ENCODE measurements at regions not wholly inside any gene's neighbourhood (a gene's known extent, or its start where the extent isn't known, plus 50 kb on each side); places are given as distances from the start of the nearest gene placed in this dataset.

DNA sequence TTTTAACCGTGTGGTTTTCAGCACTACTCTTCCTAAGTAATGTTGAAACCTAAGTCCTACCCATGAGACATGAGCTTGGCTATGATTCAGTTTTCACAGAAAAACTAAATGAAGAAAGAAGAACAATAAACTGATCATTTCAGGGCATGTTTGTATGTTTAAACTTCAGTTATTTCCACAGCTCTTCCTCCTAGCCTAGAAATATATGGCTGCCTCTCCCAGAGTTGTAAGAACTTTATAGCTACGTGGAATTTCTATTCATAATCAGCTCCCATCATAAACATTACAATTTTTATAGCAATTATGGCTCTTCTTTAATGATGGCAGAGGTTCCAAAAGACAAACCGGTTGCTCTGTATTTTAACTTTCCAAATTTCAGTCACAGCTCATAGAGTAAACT, 314.7 kb upstream of the ADAMTSL1 start:
- no peak for DNase-seq

DNA sequence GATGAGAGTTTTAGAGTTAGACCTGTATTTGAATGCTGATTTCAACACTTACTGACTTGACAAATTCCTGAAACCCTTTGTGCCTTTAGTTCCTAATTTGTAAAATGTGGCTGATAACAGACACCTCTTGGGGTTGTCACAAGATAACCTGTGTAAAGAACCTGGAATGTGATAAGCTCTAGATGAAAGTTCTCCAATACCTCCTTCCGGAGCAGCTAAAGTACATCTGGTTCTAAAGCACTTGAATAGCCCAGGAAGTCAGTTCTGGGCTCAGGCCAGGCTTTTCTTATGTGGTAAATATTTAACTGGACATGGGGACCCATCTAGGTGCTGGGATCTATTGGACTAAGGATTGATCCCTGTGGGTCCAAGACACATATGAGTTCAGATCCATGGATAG, 310.8 kb upstream of the ADAMTSL1 start:
- no peak for DNase-seq

DNA sequence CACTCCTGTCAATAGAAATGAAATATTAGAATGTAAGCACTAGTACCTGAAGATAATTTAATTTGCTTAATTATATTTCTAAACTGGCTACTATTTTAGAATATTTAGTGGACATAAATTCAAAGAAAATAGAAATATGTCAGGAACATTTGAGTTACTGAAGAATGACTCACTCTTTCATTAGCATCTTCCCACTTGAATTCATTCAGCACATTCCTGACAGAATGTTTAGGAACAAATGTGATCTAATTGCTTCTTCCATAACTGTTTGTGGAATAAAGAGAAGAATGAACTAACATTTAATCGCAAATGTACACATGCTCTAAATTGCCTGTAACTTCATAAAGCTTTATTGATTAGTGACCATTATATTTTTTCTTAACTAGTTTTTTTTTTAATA, 306.2 kb upstream of the ADAMTSL1 start:
- no peak for DNase-seq

DNA sequence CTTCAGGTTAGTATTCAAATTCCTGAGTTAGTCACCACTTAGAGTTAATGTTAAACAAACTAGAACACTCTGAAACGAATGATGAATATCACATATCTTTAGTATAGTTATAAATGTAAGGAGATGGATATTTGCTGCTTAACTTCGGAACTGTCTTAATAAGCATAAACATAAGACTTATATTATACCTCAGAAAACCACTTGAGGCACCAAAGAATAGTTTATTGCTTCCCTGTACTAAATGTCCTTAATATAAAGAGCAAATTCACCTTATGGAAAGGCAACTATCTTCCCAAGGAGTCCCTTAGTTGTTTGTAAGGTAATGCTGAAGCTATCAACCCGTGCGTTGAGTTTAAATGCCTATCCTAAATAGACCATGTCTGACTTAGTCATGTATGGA, 300.0 kb upstream of the ADAMTSL1 start:
- DNase-seq = no peak

DNA sequence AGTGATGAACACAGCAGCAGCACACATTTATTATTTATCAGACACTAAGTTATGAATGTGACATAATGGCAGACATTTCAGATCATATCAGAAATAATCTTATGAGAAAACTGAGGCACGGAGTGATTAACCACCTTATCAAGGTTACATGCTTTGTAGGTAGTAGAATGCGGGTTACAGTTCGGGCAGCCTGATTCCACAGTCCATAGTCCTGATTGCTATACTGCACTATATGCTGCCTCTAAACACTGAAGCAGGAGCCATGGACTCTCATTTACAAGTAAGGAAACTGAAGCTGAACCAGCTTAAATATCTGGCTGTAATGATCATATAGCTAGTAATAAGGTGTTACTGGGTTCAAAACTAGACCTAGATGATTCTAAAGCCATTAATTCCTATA, 291.3 kb upstream of the ADAMTSL1 start:
- no peak for DNase-seq

DNA sequence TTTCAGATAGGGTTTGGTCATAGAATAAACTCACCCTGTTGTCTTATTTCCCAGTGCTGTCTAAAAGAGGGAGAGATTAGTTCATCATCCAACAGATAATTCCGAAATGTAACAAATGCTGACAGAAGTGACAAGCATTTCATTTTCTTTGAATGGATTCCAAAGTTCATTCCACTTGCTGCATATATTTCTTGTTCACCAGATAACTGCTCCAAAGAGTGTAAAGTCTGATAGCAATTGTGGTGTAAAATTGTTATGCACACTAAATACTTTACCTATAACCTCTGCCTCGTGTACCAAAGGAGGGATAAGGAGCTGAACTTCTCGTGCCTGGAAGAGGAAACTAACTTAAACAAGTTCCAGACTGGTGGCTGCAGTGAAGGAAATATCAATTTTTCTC, 290.0 kb upstream of the ADAMTSL1 start:
- DNase-seq = no peak

DNA sequence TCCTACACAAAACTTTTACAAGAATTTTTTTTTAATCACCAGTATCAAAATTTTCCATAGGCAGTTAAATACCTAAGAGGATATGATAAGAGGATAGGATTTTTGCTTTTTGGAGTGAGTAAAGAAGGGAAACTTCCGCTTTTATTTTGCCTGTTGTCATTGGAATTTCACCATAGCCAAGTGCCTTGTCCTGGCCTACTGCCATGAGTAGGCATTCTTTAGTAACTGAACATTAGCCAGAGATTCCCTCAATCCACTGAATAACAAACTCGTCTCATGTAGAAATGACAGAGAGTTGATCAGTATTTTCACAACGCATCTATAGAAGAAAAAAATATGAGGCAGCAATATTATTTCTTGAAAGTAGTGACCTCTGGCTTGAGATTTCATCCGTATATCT, 289.6 kb upstream of the ADAMTSL1 start:
- DNase-seq = no peak

DNA sequence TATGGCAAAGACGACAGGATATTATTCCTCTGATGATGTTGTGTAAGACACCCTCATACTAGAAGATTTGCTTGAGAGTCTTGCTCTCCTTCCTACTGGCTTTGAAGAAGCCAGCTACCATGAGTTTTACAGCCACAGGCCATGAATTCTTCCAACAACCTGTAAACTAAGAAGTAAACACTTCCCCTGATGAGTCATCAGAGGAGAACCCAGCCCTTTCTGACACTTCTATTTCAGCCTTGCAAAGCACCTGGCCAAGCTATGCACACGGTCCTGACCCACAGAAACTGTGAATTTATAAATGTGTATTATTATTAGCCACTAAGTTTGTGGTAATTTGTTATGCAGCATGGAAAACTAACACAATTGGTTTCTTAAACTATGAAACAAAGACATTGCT, 288.8 kb upstream of the ADAMTSL1 start:
- no peak for DNase-seq

DNA sequence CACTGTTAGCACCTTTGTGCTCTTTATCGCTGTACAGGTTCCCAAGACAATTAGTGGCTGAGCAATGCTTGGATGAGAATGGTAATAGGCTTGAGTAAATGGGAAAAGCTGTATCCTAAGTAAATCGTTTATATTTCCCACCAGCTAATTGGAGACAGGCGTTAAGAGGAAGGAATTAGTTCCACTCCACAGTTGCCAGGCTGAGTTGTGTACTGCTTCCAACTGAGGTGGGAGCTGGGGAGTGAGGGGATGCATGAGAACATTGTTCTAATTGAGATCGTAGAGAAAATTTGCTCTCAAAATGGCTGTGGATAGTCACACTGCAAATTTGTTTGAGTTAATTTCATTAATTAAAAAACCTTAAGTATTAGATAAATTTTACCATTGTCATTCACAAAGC, 285.0 kb upstream of the ADAMTSL1 start:
- no peak for DNase-seq

DNA sequence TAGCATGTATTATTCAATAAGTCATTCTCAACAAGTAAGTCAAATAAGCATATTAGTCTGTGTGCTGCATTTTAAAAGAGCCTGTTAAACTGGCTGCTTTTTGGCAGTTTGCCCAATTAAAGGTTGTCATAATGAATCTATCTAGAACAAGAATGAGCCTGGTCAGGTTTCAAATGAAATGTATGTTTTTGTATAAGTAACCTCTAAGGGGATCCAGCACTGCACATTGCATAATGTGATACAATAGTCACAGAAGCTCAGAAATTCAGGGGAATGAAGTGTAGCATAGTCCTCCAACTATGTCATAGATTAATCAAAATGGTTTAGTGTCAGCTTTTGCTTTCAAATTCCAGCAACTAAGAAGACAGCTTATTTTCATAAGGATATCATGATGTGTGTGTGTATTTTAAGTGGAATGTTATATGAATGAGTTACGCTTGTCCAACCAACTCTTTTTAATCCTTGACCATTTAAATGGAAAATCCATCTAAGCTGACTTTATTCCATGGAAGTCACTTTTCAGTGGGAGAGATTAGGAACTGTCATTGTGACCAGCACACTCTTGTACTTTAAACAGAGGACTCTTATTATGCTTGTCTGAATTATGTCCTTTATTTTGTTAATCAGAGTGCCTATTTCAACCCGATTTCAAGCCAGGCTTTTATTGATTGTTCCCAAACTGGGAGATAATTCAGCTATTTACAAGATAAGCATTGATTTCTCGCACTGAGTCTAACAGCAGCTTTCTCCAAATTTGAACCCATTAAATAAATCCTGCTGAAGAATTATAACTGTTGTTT, 283.9 kb upstream of the ADAMTSL1 start:
- no peak for DNase-seq

DNA sequence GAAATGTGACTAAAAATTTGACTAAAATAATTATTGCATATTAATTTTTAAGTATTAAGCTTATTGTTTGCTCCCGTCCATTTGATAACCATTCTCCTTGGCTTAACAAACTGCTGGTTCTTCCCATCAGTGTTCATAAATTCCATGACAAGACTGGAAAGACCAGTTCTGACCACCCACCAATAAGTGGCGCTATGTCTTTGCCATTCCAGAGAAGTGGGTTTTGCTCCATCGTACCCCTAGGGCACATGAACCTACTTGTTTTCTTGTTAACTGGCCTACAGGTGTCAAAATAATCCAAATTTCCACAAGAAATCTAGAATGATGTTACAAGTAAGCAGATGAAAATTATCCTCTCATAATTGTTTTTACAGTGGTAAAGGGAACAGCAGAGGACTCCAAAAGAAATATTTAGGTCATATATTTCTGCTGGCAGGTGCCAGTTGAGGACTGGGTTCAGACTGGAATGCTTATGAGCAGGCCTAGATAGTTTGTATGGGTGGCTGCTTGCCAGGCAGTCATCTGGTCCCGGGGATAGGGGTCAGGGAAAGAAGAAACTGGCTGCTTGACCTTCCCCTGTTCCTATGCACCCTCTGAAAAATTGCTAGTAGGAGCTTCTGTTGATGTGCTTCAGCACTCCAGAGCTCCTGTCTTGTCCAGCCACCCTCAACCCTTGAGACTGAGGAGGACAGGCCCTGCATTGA, 283.1 kb upstream of the ADAMTSL1 start:
- no peak for DNase-seq

DNA sequence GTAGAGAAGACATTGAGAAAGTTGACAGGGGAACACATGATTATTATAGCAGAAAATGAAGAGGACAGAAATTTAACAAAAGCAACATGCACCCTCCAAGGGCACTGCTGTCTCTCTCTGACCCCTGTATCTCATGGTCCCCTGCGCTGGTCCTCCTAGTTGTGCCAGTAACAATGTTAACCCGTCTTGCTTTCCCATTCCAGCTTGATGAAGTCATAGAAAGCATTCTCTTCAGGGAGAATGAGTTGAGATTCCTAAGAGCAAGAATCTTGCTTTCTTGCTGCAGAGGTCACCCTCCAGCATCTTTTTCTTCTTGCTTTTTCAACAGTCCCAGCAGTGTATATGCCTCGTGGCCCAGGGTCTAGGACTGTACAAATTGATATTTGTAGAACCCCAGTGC, 279.6 kb upstream of the ADAMTSL1 start:
- no peak for DNase-seq

DNA sequence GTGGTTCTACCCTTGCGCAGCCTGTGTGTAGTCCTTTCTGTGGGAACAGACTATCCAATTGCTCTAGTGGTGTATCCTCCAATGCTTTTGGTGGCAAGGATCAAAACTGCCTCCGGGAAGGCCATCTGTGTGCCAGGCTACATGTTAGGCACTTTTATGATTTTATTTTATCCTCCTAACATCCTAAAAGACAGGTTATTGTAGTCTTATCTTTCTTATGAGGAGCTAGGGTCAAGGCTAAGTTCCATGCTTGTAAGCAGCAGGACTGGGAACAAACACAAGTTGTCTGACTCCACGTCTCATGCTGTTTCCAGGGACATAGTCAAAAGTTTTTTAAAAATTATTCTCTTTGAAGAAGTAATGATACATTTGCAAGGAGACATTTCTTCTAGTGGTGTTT, 278.7 kb upstream of the ADAMTSL1 start:
- DNase-seq = no peak

DNA sequence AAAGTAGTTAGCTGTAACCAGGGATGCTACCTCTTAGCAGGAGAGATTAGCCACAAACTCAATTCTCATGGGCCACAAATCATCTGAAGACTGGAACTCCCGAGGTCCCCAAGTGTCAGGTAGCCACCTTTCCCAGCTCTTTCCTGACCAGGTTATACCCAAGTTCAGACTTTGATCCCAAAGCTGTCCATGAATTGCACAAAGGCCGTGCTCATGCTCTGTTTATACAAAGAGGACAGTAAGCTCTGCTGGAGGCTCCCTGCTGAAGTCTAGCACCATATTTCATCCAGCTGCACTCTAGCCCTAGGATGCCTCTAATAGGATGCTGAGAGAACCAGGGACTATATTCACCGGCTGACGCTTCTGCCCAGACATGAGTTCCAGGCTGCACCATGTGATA, 271.0 kb upstream of the ADAMTSL1 start:
- DNase-seq = no peak

DNA sequence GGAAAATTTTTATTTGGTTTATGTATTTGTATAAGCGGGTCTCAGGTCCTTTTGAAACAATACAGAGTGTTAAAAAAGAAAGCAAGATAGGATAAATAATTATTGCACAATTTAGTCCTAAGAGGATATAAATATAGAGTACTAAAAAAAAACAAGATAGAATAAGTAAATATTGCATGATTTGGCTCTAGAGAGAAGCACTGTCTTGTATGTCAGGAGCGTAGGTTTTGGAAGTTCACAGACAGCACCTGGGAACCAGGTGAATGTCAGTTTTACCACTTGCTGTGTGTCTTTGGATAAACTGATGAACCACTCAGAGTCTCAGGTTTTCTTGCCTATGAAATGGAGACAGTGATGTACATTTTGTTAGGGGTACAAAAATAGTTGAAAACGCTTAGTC, 266.2 kb upstream of the ADAMTSL1 start:
- no peak for DNase-seq

DNA sequence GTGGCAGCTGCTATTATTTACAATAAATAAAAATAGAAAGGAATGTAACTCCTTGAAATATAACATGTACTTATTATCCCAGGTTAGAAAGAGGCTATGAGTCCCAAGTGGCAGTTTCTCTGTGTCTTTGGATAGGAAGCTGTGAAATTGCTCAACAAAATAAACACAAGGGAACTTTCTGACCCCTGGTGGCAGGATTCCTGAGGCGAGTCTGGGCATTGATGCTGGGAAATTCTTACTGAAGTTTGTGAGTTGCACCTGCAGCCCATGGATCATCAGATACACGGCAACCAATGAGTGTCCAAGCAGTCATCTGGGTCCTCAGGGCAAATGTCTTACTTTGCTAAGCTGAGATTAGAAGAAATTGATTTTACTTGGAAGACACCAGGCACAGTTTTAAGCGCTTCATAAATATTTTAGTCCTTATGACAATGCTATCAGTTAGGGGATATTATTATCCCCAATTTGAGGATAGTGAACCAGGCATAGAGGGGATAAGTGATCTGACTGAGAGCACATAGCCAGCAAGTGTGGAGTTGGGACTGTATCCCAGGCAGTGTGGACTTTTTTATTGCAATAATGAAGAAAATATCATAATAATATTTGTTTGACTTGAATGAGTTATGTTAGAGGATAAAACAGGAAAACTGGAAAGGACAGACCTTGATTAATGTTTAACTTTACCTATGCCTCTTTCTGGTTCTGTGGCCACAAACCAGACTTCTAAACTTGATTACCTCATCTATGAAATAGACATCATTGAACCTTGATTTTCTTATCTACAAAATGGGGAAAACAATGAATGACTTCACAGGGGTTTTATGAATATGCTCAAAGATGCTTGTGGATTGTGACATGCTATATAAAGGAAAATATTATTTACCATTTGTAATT, 265.5 kb upstream of the ADAMTSL1 start:
- no peak for DNase-seq

DNA sequence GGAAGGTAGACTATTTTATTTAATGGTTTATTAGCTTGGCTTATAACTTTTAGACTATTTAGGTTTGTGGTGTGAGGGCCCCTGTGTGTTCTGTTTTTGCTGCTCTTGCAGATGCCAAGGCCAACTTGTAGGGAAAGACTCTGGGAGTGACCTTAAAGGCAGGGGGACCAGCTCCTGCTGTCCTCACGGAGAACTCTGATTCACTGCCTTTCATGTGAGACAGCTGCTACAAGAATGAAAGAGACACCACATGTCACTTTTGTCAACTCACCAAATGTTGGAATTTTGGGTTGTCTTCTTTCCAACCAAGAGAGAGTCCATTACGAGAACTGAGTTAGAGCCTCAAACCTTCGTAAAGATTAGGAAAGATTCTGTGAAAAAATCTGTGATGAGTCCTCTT, 258.3 kb upstream of the ADAMTSL1 start:
- no peak for DNase-seq

DNA sequence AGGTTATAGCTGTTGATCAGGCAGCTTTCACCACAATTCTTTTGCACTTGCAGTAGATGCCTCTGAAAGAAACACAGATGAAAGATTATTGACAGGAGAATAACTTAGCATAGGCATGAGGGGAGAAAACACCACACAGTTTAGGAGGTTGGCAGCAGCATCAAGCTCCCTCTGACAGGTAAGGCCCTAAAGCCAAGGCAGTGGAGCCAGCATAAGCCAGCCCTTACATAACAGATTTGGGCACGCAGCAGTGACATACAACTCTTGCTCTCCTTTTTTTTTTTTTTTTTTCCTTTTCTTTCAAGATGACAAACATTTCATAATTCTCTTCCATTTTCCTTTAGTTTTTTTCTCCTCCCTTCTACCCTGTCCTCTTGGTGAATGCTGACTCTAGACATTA, 257.6 kb upstream of the ADAMTSL1 start:
- no peak for DNase-seq

DNA sequence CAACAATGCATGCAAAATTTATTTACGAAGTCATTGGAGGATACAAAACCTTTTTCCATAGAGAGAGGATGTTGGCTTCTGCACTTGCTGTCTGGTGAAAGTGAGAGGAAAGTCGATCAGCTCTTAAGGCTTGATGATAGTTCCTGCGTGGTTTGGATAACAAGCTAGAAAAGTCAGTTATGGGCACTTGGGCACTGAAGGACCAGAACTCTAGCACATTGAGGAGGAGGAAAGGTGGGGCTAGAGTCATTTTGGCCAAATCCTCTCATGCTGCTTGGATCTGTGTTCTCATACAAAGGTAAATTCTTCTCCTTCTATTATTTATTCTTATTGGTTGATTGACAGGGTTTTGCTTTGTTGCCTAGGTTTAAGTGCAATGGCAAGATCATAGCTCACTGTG, 245.9 kb upstream of the ADAMTSL1 start:
- no peak for DNase-seq

DNA sequence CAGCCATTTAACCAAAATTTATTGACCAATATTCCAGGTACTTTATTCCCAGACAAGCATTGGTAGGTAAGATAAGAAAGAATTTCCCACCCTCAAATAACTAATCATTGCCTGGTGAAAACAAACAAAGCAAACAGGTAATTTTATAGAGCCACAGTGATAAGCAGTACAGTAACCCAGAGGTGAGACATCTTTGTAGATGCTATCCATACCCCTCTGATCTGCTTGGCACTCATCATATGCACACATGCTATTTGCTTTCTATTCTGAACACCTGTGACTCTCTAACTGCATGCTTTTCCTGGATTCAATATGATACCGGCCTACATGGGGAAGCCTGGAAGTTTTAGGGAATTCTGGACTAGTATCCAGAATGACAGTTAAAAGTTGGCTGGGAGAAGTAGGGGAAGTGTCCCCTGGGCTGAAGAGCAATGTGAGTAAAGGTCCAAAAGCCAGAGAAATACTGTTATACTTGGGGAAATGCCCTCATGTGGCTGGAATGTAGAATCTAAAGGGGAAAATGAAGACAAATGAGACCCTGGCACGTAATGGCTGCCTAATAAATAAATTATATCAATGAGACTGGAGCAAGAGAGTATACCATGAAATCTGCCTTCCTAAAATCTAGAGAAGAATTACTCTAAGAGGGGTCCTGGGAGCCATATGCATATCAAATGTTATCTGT, 243.8 kb upstream of the ADAMTSL1 start:
- no peak for DNase-seq

DNA sequence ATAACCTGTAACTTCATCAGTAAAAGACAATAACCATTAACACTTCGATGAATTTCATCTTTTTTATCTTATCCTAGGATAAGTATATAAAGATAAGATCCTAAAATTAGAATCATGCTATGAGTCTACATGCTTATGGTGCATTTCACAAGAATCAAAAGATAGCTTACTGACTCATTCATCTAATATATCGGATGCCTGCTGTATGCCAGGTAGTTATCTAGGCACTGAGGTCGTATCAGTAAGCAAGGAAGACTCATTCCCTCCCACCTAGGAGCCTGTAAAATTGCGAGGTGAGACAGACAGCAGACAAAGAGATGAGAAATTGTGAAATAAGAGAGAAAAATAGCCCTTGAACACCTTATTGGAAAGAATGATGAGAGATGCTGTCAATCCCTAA, 240.6 kb upstream of the ADAMTSL1 start:
- DNase-seq = no peak

DNA sequence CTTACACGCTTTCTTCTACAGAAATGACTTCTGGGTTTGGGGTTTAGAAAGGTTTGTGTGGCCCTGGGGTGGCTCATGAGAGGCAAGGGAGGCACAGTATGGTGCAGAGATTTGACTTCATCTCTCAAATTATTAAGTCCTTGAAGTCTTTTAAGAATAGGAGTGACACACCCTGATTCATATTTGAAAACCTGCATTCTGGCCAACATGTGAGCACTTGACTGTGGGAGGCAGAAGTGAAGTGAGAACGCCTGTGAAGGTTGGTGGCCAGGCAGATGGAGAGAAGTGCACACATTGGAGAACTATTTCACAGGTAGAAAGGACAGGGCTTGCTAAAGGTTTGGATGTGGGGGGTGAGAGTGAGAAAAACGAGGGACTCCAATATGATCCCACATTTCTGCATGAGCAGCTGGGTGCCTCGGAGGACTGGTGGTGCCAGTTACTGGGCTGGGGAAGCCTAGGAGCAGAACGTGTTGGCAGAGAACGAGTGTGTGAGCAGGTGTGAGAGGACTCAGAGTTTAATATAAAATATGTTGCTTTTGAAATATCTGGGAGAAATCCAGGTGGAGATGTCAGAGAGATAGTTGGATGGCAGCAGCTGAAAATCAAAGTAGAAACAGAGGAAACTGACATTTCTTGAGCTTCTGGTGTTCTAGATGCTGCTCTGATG, 240.0 kb upstream of the ADAMTSL1 start:
- no peak for DNase-seq

Data from NK-92 treated with Interleukin-12 subunit alpha and Interleukin-12 subunit beta, amount 100 ng/mL, for 24 hours (cell line).